ENCODE measurements at regions not wholly inside any gene's neighbourhood (a gene's known extent, or its start where the extent isn't known, plus 50 kb on each side); places are given as distances from the start of the nearest gene placed in this dataset.
A peak's percentile ranks its signal among the peaks of the same experiment; 100 is the strongest.

DNA sequence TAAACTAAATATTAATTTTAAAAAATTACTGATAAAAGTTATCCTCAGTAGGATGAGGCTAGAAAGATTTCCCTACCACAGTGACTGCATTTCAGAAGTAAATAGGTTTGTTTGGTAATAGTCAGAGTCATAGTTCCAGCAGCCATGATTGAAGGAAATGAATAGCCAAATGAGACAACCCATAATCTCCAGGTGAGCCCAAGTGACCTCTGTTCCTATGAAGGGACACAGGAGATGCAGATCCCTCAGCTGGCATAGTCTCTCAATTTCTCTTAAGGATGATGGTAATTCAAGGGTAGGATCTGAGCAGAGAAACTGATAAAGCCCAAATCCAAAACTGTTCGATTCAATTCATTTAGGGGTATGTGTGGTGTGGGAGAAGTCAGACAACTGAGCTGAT lies 461.8 kb downstream of the RAP2B start:
- TF ChIP-seq, protein P1, sequence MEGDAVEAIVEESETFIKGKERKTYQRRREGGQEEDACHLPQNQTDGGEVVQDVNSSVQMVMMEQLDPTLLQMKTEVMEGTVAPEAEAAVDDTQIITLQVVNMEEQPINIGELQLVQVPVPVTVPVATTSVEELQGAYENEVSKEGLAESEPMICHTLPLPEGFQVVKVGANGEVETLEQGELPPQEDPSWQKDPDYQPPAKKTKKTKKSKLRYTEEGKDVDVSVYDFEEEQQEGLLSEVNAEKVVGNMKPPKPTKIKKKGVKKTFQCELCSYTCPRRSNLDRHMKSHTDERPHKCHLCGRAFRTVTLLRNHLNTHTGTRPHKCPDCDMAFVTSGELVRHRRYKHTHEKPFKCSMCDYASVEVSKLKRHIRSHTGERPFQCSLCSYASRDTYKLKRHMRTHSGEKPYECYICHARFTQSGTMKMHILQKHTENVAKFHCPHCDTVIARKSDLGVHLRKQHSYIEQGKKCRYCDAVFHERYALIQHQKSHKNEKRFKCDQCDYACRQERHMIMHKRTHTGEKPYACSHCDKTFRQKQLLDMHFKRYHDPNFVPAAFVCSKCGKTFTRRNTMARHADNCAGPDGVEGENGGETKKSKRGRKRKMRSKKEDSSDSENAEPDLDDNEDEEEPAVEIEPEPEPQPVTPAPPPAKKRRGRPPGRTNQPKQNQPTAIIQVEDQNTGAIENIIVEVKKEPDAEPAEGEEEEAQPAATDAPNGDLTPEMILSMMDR (conservative IDR thresholded peaks at IDR 0.05; ENCODE audit: low read length), result no peak
- TF ChIP-seq EZH2phosphoT487 (IDR thresholded peaks at IDR 0.05; ENCODE audit: borderline replicate concordance, low read depth, low read length), result no peak
- BruUV-seq (replicated peaks), result no TSS peak
- peak overlapping the region; percentile 89 for H3K4me2 ChIP-seq (ENCODE audit: low read length)
- no peak for DNase-seq (ENCODE audit: low spot score)
- peaks cover 19% of the 10 kb centered on the region; the same call in 1 of the 2 replicates for H3K9me3 ChIP-seq (ENCODE audit: low read length)
- peaks cover 18% of the 10 kb centered on the region for H3K36me3 ChIP-seq (ENCODE audit: insufficient read depth, low read length)
- ChIA-PET POLR2A (interaction anchor here (0.6 to 2.4 kb wide), 9 partner anchors 9 to 462 kb away, joined by 3 to 12 read pairs (median 4); no protein-coding TSS in a partner anchor), CTCF (ENCODE audit: unreplicated experiment) (no interaction called here)
- intact Hi-C loops (cut with micrococcal nuclease; ENCODE audit: unreplicated experiment), result loop anchor here (1.0 to 2.0 kb wide), 4 partner anchors 55 to 463 kb away; no protein-coding TSS in a partner anchor
- no peaks in the 10 kb centered on the region for H3K9me2 ChIP-seq (ENCODE audit: insufficient read depth, low read length)
- peak overlapping the region; percentile 49; the same call in 1 of the 2 replicates for H2AFZ ChIP-seq (ENCODE audit: low read length)
- peaks cover 90% of the 10 kb centered on the region for H3K4me1 ChIP-seq (ENCODE audit: insufficient read depth, low read length, poor library complexity, severe bottlenecking)
- peak overlapping the region; percentile 85 for H3K27ac ChIP-seq (ENCODE audit: low read depth, low read length, poor library complexity, severe bottlenecking)
- H3K4me3 ChIP-seq (ENCODE audit: low read depth, low read length, poor library complexity, severe bottlenecking), result peak overlapping the region; percentile 40
- H4K20me1 ChIP-seq (ENCODE audit: insufficient read depth, low read length), result no peaks in the 10 kb centered on the region
- H3K79me2 ChIP-seq (ENCODE audit: insufficient read depth, low read depth, low read length), result peaks cover 30% of the 10 kb centered on the region; the same call in 1 of the 2 replicates

DNA sequence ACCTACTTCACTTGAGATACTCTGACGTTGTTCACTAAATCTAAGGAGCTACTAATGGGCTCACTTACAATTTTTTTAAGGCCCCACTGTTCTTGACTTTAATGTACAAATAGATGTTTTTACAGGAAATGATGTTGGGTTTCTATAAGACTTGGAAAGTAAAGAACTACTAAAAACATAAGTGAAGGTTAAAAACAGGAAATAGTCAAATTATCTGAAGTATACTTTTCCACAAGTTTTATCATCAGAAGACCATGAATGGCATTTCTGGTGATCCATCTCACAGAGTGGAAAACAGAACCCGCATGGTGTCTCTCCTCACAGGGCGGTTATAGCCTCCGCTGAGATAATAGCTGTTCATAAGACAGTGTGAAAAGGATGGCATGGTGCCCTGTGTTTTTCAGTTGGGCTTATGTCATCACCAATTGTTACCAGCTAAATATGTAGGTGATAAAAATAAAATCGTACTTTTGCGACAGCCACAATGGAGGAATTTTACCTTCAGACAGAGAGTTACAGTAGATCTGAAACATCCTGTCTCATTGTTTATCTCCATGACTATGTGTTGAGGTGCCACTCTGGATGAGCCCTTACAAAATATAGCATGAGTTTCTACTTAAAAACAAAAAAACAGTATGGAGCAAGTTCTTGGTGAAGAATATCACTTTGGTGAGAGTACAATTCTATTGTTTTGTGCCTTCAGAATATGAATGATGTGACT lies 462.4 kb downstream of the RAP2B start:
- Histone ChIP-seq H3K4me1 (ENCODE audit: insufficient read depth, low read length, poor library complexity, severe bottlenecking) (peaks cover 90% of the 10 kb centered on the region), H3K79me2 (ENCODE audit: insufficient read depth, low read depth, low read length) (peaks cover 31% of the 10 kb centered on the region; the same call in 1 of the 2 replicates), H3K4me3 (ENCODE audit: low read depth, low read length, poor library complexity, severe bottlenecking) (peak overlapping the region; percentile 40), H3K9me3 (ENCODE audit: low read length) (peaks cover 19% of the 10 kb centered on the region; the same call in 1 of the 2 replicates), H4K20me1 (ENCODE audit: insufficient read depth, low read length) (no peaks in the 10 kb centered on the region), H3K9me2 (ENCODE audit: insufficient read depth, low read length) (no peaks in the 10 kb centered on the region), H3K27ac (ENCODE audit: low read depth, low read length, poor library complexity, severe bottlenecking) (peak overlapping the region; percentile 85), H3K4me2 (ENCODE audit: low read length) (peak overlapping the region; percentile 89), H3K36me3 (ENCODE audit: insufficient read depth, low read length) (peaks cover 18% of the 10 kb centered on the region), H2AFZ (ENCODE audit: low read length) (peak overlapping the region; percentile 49; the same call in 1 of the 2 replicates)
- TF ChIP-seq, protein P1 (conservative IDR thresholded peaks at IDR 0.05; ENCODE audit: low read length), result no peak
- no peak for TF ChIP-seq EZH2phosphoT487 (IDR thresholded peaks at IDR 0.05; ENCODE audit: borderline replicate concordance, low read depth, low read length)
- ChIA-PET CTCF (ENCODE audit: unreplicated experiment) (no interaction called here), POLR2A (interaction anchor here (0.6 to 2.4 kb wide), 11 partner anchors 9 to 463 kb away, joined by 3 to 12 read pairs (median 6); no protein-coding TSS in a partner anchor)
- BruUV-seq (replicated peaks), result no TSS peak
- intact Hi-C loops (cut with micrococcal nuclease; ENCODE audit: unreplicated experiment), result loop anchor here (1.0 to 2.0 kb wide), 4 partner anchors 55 to 464 kb away; no protein-coding TSS in a partner anchor
- DNase-seq (ENCODE audit: low spot score), result peak; percentile 38
